ENCODE measurements at regions not wholly inside any gene's neighbourhood (a gene's known extent, or its start where the extent isn't known, plus 50 kb on each side); places are given as distances from the start of the nearest gene placed in this dataset.

DNA sequence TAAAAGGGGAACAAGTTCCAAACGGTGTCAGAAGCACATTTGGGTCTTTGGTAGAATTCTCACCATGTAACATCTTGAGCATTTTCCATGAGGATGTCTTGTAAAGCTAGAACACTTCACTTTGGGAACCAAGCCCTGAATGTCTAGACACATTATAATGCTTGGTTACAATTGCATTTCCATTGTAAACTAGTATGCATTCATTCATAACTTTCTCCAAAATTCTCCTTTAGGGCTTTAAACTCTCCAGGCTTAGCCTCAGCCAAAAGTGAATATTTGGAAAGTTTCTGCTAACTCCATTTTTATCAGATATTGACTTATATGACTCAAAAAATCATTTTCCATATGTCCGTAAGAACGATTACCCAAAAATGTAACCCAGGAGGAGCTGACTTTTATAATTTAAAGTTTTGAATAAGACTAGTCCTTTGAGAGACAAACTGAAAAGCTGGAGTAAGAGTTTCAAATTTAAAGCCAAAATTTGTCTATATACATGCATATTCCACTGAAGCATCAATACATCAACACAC, 1170.4 kb downstream of the EFNB2 start:
- intact Hi-C loops (cut with DNase I; ENCODE audit: low total_unique reads): no loop called here

GRCh38 chr13:105364191-105364590, 1171.3 kb downstream of the EFNB2 start:
- H3K27ac ChIP-seq: no peak overlapping the region
- intact Hi-C loops (cut with DNase I; ENCODE audit: low total_unique reads): no loop called here
- no peak overlapping the region for H3K4me3 ChIP-seq
- no peak for DNase-seq
- no peaks in the 10 kb centered on the region for H3K27me3 ChIP-seq
- WGBS, 2 donors: 49 to 60% methylated on average over 3 of the region's 3 CpGs
- H3K4me1 ChIP-seq: no peaks in the 10 kb centered on the region
- no peaks in the 10 kb centered on the region for H3K9me3 ChIP-seq
- no peaks in the 10 kb centered on the region for H3K36me3 ChIP-seq (ENCODE audit: low read depth, missing control alignments)
- TF ChIP-seq CTCF (IDR thresholded peaks at IDR 0.05): no peak
- no peak for TF ChIP-seq POLR2A (IDR thresholded peaks at IDR 0.05)

More for the DNA sequence above, 1170.4 kb downstream of the EFNB2 start:
- 78 to 83% methylated on average over 3 of the region's 3 CpGs for WGBS, 2 donors
- H3K36me3 ChIP-seq (ENCODE audit: low read depth, missing control alignments): no peaks in the 10 kb centered on the region
- TF ChIP-seq CTCF (IDR thresholded peaks at IDR 0.05): no peak
- no peak for TF ChIP-seq POLR2A (IDR thresholded peaks at IDR 0.05)
- no peaks in the 10 kb centered on the region for H3K4me1 ChIP-seq
- H3K27ac ChIP-seq: no peak overlapping the region
- no peaks in the 10 kb centered on the region for H3K27me3 ChIP-seq
- no peak overlapping the region for H3K4me3 ChIP-seq
- DNase-seq: no peak
- no peaks in the 10 kb centered on the region for H3K9me3 ChIP-seq

GRCh38 chr13:105363261-105364190, 1171.9 kb downstream of the EFNB2 start:
- Histone ChIP-seq H3K27me3 (no peaks in the 10 kb centered on the region), H3K4me1 (no peaks in the 10 kb centered on the region), H3K9me3 (no peaks in the 10 kb centered on the region), H3K27ac (no peak overlapping the region), H3K4me3 (no peak overlapping the region), H3K36me3 (ENCODE audit: low read depth, missing control alignments) (no peaks in the 10 kb centered on the region)
- no peak for DNase-seq
- TF ChIP-seq POLR2A (IDR thresholded peaks at IDR 0.05): no peak
- no peak for TF ChIP-seq CTCF (IDR thresholded peaks at IDR 0.05)
- intact Hi-C loops (cut with DNase I; ENCODE audit: low total_unique reads): no loop called here
- WGBS, 2 donors: 23 to 25% methylated on average over 8 of the region's 8 CpGs

GRCh38 chr13:105353654-105354053, 1181.8 kb downstream of the EFNB2 start:
- H3K4me3 ChIP-seq: no peak overlapping the region
- no peaks in the 10 kb centered on the region for H3K27me3 ChIP-seq
- 81 to 82% methylated on average over 4 of the region's 4 CpGs for WGBS, 2 donors
- no peaks in the 10 kb centered on the region for H3K36me3 ChIP-seq (ENCODE audit: low read depth, missing control alignments)
- H3K27ac ChIP-seq: no peak overlapping the region
- TF ChIP-seq CTCF (IDR thresholded peaks at IDR 0.05): no peak
- TF ChIP-seq POLR2A (IDR thresholded peaks at IDR 0.05): no peak
- no peak for DNase-seq
- no peaks in the 10 kb centered on the region for H3K9me3 ChIP-seq
- H3K4me1 ChIP-seq: no peaks in the 10 kb centered on the region
- intact Hi-C loops (cut with DNase I; ENCODE audit: low total_unique reads): no loop called here
